NCI-H1048 (cell line): ENCODE measurements at regions not wholly inside any gene's neighbourhood (a gene's known extent, or its start where the extent isn't known, plus 50 kb on each side); places are given as distances from the start of the nearest gene placed in this dataset.

ENCODE experiments used
- DNase-seq: peaks from one replicate; lab custom pipeline; 2025; lab: John Stamatoyannopoulos, UW

DNA sequence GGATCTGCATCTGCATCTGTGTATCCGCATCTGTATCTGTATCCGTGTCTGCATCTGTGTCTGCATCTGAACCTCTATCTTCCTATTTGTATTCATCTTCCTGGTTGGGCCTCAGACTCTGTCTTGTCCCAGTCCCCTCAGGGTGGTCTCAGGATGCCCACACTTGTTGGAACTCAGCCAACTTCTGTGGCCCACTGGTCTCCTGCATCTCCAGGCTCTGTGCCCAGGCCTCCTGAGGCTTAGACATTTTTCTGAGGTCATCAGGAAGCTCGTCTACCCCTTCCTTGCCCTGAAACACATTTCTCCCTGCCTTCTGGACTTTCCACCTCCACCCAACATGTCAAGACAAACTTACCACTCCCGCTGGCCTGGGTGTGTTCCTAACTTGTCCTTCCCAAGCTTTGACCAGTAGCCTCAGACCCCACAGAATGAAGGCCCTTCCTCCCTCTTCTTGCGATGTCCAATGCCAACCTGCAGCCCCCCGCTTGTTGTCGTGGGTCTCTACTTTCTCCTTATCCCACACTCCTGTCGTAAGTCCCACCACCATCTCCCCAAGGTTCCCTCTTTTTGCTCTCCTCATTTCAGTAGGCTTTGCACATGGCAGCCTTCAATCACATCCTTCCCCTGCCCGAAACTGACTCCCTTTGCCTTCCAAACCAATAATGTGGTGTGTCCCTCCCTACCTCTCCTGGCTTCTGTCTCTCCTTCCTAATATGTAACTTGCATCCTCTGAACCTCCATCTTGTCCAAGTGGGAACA lies 176.5 kb downstream of the DLL1 start:
- no peak for DNase-seq

DNA sequence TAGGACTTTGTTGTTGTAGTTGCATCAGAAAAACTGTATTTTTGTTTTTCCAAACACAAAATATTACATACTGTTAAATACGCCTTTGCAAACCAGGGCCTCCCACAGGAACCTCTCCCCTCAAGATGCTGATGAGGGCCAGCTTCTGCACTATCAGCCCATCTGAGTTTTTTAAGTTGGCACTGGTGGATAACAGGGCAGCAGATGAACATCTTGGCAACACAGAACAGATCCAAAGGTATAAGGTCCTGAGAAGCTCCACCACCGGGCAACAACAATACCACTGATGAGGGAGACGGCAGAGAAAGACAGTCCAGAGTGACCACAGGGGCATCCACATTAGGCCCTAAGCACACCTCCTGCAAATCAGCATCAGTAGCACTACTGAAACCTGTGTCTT lies 177.7 kb downstream of the DLL1 start:
- no peak for DNase-seq

- DNase-seq: no peak
Measured at GRCh38 chr6:170112583-170112860, 178.4 kb downstream of the DLL1 start.

DNA sequence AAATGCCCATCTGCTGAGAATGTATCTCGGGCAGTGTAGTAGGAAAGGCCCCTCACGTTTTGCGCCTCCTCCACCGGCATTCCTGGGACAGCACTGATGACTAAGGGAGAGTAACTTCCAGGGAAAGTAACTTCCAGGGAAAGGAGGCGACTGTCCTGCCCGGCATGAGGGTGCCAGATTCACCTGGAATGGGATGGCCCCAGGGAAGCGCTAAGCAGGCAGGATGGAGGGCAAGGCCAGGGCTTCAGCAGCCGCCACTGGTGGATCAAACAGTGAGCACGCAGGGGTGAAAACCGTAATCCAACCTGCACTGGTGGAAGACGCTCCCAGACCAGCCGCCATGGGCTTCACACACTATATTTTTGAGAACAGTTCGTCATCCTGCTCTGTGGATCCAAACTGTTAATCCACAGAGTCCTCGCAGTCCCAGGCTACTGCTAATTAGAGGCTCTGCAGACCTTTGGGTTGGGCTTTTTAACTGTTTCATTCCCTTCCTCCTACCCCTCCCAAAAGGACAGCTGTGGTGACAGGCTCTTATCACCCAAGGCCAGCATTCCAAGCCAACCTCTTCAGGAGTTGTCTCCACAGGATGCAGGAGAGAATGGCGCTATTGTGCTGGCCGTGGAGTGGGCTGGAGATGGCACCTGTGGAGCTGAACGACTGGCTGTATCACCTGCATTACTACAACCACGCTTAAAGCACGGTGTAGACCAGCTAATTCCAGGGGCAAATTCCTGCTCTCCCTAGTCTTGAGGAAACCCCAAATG lies 178.9 kb downstream of the DLL1 start:
- DNase-seq: no peak

DNA sequence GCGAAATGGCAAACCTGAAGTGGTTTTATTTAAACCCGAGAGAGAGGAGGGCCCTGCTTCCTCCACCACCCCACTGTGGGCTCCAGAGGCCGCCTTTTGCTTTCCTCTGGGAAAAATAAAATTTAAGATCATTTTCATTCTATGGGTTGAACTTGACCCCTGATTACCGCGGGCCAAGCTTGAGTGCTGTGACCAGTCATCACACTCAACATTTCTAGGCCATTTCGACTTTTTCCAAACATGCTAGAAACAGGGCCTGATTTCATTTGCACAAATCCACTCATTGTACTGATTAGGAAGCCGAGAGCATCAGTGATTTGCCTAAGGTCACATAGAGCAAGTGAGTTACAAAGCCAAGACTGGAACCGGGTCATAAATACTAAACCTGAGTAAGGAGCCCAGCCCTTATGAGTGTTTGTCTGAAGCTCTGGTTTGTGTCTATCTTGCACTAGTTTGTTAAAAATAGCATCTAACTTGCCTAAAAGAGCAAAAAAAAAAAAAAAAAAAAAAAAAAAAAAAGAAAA lies 179.7 kb downstream of the DLL1 start:
- no peak for DNase-seq

- DNase-seq: no peak
Measured at GRCh38 chr6:170110201-170111140, 180.4 kb downstream of the DLL1 start.

DNA sequence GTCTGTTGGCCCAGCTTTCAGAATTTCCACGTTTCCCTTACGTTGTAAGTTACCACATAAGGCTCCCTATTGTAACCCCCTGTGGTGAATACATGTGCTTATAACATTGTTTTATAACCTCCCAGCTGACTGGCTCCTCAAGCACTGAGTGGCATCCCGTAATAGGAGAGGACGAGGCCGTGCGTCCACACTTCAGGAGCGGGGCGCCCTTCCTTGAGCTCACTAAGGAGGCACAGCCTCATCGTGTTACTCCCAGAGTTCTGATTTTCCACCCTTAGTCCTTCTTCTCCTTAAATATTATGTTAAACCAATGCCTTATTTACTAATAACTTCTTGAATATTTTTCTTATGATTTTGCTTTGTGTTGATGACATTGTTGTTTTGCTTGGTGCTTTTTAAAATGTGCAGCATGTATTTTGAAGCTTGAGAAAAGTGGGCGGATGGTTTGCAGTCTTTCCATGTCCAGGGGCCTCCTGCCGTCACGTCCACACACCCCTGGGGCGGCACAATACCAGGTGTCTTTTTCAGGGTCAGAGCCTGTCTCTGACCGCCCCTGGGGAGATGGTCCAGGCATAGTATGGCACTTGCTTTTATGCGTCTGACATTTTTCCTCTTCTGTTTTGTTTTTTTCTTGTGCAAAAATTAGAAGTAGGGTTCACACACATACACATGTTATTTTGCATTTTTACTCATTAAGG lies 181.8 kb downstream of the DLL1 start:
- no peak for DNase-seq

- no peak for DNase-seq
Measured at GRCh38 chr6:170108456-170108855, 182.4 kb downstream of the DLL1 start.

GRCh38 chr6:170107606-170108222 lies 183.2 kb downstream of the DLL1 start:
- DNase-seq: no peak

GRCh38 chr6:170106906-170107525 lies 183.9 kb downstream of the DLL1 start:
- no peak for DNase-seq

- no peak for DNase-seq
Measured at GRCh38 chr6:170102582-170103481, 188.0 kb downstream of the DLL1 start.

GRCh38 chr6:170102038-170102437 lies 188.8 kb downstream of the DLL1 start:
- no peak for DNase-seq

GRCh38 chr6:170101281-170102035 lies 189.4 kb downstream of the DLL1 start:
- no peak for DNase-seq

GRCh38 chr6:170100046-170100445 lies 190.8 kb downstream of the DLL1 start:
- DNase-seq: no peak

DNA sequence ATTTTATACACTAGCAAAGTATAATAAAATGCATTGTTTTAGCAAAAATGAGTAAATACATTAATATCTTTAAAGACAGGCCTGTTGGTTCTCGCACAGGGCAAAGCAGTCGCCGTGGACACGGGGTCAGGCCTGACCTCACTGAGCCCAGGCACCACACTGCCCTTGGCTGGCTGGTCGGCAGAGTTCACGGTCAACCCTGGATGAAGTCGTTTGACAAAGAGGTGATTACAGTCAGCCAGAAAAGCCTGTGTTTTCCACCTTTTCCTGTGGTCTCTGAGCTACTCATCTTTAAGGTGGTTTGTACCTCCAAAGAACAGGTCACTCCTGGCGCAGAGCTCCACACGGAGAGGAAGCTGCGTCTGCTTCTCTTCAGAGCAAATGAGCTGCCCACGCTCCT lies 191.5 kb downstream of the DLL1 start:
- no peak for DNase-seq

DNA sequence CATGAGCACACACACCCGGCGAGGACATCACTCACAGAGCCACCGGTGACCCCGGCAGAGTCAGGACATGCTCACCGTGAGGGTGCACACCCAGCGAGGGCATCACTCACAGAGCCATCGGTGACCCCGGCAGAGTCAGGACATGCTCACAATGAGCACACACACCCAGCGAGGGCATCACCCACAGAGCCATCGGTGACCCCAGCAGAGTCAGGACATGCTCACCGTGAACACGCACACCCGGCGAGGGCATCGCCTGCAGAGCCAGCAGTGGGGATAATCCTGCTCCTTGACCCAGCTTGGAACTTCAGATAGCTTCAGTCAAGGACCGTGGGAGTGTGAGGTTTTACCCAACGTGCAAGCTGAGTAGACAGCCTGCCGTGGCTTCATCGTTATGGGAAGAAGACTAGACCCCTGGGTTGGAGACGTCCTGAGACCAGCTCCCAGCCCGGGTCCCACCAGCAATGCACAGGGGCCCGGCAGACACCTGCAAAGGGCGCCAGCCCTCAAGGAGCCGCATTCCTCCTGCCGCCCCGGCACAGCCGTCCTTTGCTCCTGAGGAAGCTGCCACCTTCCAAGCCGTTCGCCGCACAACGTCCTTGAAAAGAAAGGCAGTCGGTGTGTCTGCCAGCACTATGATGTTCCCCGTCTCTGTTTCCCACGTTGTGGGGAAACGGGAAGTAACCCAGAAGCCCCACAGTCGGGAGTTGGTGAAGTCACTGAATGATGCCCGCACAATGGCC lies 192.3 kb downstream of the DLL1 start:
- no peak for DNase-seq

GRCh38 chr6:170097505-170098427 lies 193.1 kb downstream of the DLL1 start:
- no peak for DNase-seq
